Esophagus (tissue), 2 donors: ENCODE measurements at regions not wholly inside any gene's neighbourhood (a gene's known extent, or its start where the extent isn't known, plus 50 kb on each side); places are given as distances from the start of the nearest gene placed in this dataset.

ENCODE experiments used
- H3K27ac ChIP-seq, 2 donors: one replicate each; pipeline ENCODE4 v1.5.1; 2013; ENCODE audit warnings: low read depth in 2 of 2, mild to moderate bottlenecking in 2 of 2, inconsistent platforms in 1 of 2, low read length in 1 of 2, moderate library complexity in 1 of 2
- H3K27me3 ChIP-seq, 2 donors: one replicate each; pipeline ENCODE4 v1.6.1; 2013; ENCODE audit warnings: low read length in 2 of 2, control low read depth in 1 of 2, mild to moderate bottlenecking in 1 of 2; ENCODE audit not compliant: insufficient read depth in 2 of 2, control insufficient read depth in 1 of 2
- H3K36me3 ChIP-seq, 2 donors: one replicate each; pipeline ENCODE4 v1.6.1; 2013; ENCODE audit warnings: low read length in 1 of 2; ENCODE audit not compliant: control insufficient read depth in 2 of 2, insufficient read depth in 2 of 2
- H3K4me1 ChIP-seq, 2 donors: one replicate each; pipeline ENCODE4 v1.6.1; 2013; ENCODE audit warnings: low read length in 1 of 2; ENCODE audit not compliant: control insufficient read depth in 2 of 2, insufficient read depth in 2 of 2
- H3K4me3 ChIP-seq, 2 donors: one replicate each; pipeline ENCODE4 v1.5.1; 2013; ENCODE audit warnings: low read length in 2 of 2, mild to moderate bottlenecking in 2 of 2, low read depth in 1 of 2, moderate library complexity in 1 of 2
- H3K9me3 ChIP-seq, 2 donors: one replicate each; pipeline ENCODE4 v1.6.1; 2013; ENCODE audit warnings: mild to moderate bottlenecking in 2 of 2, low read depth in 1 of 2, low read length in 1 of 2, moderate library complexity in 1 of 2; ENCODE audit not compliant: control insufficient read depth in 2 of 2, insufficient read depth in 1 of 2
- WGBS, 2 donors: extraction: QIAGEN DNeasy Blood & Tissue Kit; methylation state at CpG; one replicate each; pipeline ENCODE4 v1.1.7; 2013; 5-methylcytosine and 5-hydroxymethylcytosine counted together
- donor health status: healthy with polysubstance abuse.
- donor health status: Bipolar disorder and iron deficiency.

DNA sequence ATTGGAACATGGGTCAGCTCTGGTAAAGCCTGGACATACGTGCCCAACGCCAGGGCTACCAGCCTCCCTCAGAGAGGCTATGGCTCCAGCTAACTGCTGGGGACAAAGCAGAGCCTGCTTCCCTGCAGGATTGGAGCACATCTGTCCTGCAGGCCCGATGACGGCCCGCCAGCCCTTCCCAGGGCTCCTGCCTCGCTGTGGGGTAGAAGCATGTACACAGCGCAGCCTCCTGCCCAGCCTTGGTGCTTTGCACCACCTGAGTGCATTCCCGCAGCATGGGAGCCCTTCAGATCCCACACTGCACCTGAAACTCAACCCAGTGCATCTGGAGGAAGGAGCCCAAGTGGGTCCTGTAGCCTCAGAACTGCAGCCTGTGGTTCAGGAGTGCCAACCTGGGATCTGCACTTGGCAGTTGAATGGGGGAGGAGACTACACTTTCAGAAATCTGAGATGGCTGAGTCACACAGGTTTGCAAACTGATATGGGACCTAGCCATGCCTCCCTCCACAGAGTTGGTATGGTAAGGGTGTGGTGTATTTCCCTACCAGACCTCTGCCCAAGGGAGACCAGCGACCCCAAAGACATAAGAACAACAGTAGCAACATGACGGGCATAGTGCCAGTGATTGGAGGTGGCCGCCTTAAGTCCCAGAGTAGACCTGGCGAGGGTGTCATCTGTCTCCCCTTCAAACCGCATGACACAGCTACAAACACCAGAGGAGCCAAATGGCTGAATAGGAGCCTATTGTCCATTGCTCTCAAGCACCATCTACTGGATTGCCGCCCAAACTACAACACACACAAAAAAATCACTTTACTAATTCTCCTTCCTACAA lies 273.9 kb upstream of the MIS18BP1 start:
- Histone ChIP-seq H3K36me3 (no peaks in the 10 kb centered on the region), H3K27me3 (no peaks in the 10 kb centered on the region), H3K27ac (no peak overlapping the region), H3K4me3 (no peak overlapping the region), H3K9me3 (peaks cover 2 to 3% of the 10 kb centered on the region in 2 donors), H3K4me1 (no peaks in the 10 kb centered on the region)
- 60 to 63% methylated on average over 14 of the region's 14 CpGs for WGBS, 2 donors

DNA sequence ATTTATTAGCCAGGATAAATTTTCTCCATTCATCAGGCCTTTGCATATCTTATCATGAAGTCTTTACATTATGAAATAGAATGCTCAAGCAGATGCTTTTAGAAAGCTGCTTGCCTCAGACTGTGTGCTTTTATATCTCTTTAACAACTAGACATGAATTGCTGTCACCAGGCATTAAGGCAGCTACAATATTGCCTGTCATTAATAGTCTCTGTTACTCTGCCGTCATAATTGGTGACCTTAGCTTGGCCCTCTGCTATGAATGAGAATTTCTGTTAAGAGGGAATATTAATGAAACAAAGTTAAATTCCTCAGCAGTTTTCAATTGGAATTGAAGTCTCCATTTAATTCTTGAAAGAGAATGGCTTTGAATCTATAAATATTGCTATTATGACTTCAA lies 266.8 kb upstream of the MIS18BP1 start:
- WGBS, 2 donors: 68 to 82% methylated on average over 1 of the region's 1 CpG
- H3K9me3 ChIP-seq: no peaks in the 10 kb centered on the region
- H3K27ac ChIP-seq: no peak overlapping the region
- H3K27me3 ChIP-seq: no peaks in the 10 kb centered on the region
- H3K36me3 ChIP-seq: no peaks in the 10 kb centered on the region
- H3K4me1 ChIP-seq: no peaks in the 10 kb centered on the region
- no peak overlapping the region for H3K4me3 ChIP-seq

DNA sequence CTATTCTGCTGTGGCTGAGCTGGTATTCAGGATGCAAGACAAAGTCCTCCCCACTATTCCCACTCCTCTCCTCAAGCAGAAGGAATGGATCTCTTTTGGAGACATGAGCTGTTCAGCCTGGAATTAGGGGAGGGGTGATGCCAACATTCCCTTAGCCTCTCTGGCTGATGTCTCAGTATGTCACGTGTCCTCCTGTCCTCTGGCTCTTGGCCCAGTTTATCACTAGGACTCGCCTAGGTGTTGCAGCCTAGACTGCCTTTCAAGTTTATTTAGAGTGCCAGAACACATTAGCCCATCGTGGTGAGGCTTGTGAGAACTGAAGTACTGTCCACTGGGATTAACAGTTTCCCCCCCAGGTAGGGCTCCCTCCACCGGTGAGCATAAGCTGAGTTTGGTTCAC lies 239.9 kb upstream of the MIS18BP1 start:
- 57 to 62% methylated on average over 4 of the region's 4 CpGs for WGBS, 2 donors

DNA sequence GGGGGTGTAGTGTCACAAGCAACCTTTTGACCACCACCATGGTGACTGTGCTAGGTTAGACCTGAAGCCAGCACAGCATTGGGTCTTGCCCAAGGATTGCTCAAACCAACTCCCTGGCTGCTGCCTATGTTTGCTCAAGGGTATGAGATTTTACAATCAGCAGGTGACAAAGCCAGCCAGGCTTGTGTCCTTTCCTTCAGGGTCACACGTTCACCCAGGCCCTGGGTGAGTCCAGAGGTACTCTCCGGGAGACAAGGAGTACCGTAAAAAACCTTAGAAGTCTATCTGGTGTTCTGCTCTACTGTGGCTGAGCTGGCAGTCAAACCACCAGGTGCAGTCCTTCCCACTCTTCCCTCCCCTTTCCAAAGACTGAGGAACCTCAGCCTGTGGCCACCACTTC lies 238.9 kb upstream of the MIS18BP1 start:
- no peak overlapping the region for H3K4me3 ChIP-seq
- H3K36me3 ChIP-seq: no peaks in the 10 kb centered on the region
- WGBS, 2 donors: 69 to 78% methylated on average over 3 of the region's 3 CpGs
- no peaks in the 10 kb centered on the region for H3K4me1 ChIP-seq
- no peaks in the 10 kb centered on the region for H3K27me3 ChIP-seq
- no peak overlapping the region for H3K27ac ChIP-seq
- no peaks in the 10 kb centered on the region for H3K9me3 ChIP-seq

More for the DNA sequence above, 239.9 kb upstream of the MIS18BP1 start:
- Histone ChIP-seq H3K4me3 (no peak overlapping the region), H3K4me1 (no peaks in the 10 kb centered on the region), H3K36me3 (no peaks in the 10 kb centered on the region), H3K27ac (no peak overlapping the region), H3K27me3 (no peaks in the 10 kb centered on the region), H3K9me3 (no peaks in the 10 kb centered on the region)

DNA sequence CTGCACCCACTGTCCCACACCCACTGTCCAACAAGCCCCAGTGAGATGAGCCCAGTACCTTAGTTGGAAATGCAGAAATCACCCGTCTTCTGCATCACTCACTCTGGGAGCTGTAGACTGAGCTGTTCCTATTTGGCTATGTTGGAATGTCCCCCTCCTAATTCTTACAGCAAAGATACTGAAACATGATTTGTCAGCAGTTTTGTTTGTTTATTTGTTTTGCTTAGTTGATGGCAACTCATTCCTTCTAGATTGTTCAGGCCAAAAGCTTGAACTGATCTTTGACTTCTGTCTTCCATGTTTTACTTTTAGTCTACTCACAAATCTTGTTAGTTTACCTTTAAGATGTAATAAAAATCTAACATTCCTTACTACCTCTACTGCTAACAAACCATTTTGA lies 233.6 kb upstream of the MIS18BP1 start:
- Histone ChIP-seq H3K4me1 (no peaks in the 10 kb centered on the region), H3K36me3 (no peaks in the 10 kb centered on the region), H3K27ac (no peak overlapping the region), H3K4me3 (no peak overlapping the region), H3K9me3 (peaks cover 0 to 5% of the 10 kb centered on the region in 2 donors), H3K27me3 (no peaks in the 10 kb centered on the region)
- 91 to 95% methylated on average over 1 of the region's 1 CpG for WGBS, 2 donors

DNA sequence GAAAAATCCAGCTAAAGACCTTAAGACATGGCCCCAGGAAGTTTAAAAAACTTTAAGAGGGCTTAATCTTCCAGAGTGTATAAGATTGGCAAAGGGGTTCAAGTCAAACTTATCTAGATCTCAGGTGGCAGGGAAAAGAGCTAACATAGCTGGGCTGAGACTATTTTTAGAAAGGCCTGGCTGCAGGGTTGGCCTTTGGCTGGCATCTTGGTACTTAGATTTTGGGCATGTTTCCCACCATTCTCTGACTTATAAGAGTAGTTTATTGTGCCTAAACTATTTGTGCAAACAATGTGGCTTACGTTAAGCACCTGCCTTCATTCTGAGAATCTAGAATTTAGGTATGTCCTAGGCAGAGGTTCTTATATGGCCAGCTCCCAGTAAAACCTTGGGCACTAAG lies 214.0 kb upstream of the MIS18BP1 start:
- WGBS, 2 donors: 49 to 53% methylated on average over 1 of the region's 1 CpG
- H3K4me3 ChIP-seq: no peak overlapping the region
- H3K27ac ChIP-seq: no peak overlapping the region
- H3K27me3 ChIP-seq: no peaks in the 10 kb centered on the region
- no peaks in the 10 kb centered on the region for H3K36me3 ChIP-seq
- no peaks in the 10 kb centered on the region for H3K9me3 ChIP-seq
- no peaks in the 10 kb centered on the region for H3K4me1 ChIP-seq

DNA sequence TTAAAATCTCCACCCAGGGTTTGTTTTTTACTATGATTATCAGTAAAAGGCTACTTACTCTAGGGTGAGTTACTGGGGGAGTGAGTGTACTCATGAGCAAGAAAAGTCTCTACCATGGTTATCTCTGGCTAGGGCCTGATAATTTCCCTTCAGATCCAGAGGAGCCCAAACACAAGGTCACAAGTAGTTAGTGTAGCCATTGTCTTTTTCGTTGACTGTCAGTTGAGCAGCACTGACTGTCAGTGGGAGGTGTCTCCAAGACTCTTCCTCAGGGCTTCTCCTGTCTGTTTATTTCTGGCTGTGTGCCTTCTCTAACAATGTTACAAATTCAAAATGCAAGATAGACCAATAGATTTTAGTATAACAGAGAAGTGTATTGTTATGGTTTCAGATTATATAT lies 181.2 kb upstream of the MIS18BP1 start:
- H3K27me3 ChIP-seq: no peaks in the 10 kb centered on the region
- H3K27ac ChIP-seq: no peak overlapping the region
- WGBS, 2 donors: 35 to 39% methylated on average over 1 of the region's 1 CpG
- H3K9me3 ChIP-seq: no peaks in the 10 kb centered on the region
- H3K36me3 ChIP-seq: no peaks in the 10 kb centered on the region
- H3K4me3 ChIP-seq: no peak overlapping the region
- H3K4me1 ChIP-seq: no peaks in the 10 kb centered on the region

DNA sequence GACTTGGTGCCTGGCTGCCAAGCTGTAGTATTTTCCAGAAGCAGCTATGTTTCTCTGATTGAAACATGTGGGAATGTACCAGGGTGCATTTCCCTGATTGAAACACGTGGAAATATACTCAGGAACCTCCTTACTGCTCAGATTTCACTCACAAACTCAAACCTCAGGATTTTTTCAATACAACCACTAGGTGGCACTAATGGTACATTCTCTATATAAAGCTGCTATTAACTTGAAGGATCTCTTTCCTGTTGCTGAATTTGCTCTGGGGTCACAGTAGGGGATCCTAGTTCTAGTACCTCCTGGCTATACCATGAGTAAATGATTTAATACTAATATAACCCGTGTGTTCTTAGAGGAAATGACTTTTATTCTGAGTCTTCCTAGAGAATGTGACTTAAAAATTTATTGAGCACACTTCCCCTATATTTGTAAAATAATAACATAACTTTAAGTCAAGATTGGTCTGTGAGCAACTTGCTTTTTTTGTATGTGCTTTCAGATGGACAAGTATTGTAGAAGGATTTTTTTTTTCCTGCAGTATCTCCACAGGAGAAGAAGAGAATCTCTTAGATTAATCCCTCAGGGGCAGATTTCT lies 173.8 kb upstream of the MIS18BP1 start:
- 1 to 3% methylated on average over 2 of the region's 2 CpGs for WGBS, 2 donors
- Histone ChIP-seq H3K27ac (no peak overlapping the region), H3K9me3 (no peaks in the 10 kb centered on the region), H3K27me3 (no peaks in the 10 kb centered on the region), H3K4me1 (no peaks in the 10 kb centered on the region), H3K36me3 (no peaks in the 10 kb centered on the region), H3K4me3 (no peak overlapping the region)

DNA sequence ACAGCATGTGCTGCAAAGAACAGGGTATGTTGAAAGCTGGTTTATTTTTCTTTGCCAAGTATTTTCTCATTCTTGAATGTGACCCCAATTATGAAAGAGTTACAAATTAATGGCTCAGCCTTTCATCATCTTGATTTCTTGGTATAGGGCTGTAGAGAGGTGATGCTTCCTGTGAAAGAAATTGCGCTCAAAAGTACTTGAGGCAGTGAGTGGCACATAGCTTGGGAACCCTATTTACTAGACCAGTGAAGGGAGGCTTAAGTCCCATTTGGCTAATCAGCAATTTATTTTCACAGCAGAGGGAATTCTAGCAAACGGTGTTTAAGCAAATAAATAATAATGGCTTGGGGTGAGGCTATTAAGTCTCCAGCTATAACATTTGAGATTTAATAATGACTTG lies 153.9 kb upstream of the MIS18BP1 start:
- Histone ChIP-seq H3K9me3 (peaks cover 0 to 3% of the 10 kb centered on the region in 2 donors), H3K36me3 (no peaks in the 10 kb centered on the region), H3K4me3 (no peak overlapping the region), H3K4me1 (no peaks in the 10 kb centered on the region), H3K27ac (no peak overlapping the region), H3K27me3 (no peaks in the 10 kb centered on the region)
- WGBS, 2 donors: 65 to 67% methylated on average over 2 of the region's 2 CpGs
